SK-N-SH treated with all-trans-retinoic acid at 6 μM for 48 hours (cell line): ENCODE measurements at regions not wholly inside any gene's neighbourhood (a gene's known extent, or its start where the extent isn't known, plus 50 kb on each side); places are given as distances from the start of the nearest gene placed in this dataset.

Experiments
- ATAC-seq: fragments of 200-7000 bp; cut with Tn5 transposase; 3 replicates; pipeline ENCODE4 v1.9.1; 2020; ENCODE audit warnings: mild to moderate bottlenecking, moderate library complexity
- ARNTL ChIP-seq: fragments of 450-650 bp; formaldehyde crosslinking; IDR thresholded peaks from 2 replicates; pipeline ENCODE4 v1.5.0; 2020; ENCODE audit warnings: low read depth, mild to moderate bottlenecking, moderate library complexity, borderline replicate concordance
- CSDC2 ChIP-seq: fragments of 250-450 bp; sonication (Bioruptor Pico); IDR thresholded peaks from 2 replicates; pipeline ENCODE4 v1.5.0; 2020; ENCODE audit warnings: mild to moderate bottlenecking, moderate library complexity
- ESRRG ChIP-seq: fragments of 250-450 bp; sonication (Bioruptor Pico); IDR thresholded peaks from 2 replicates; pipeline ENCODE4 v1.6.1; 2021; ENCODE audit warnings: mild to moderate bottlenecking
- ISL1 ChIP-seq: fragments of 250-450 bp; sonication (Bioruptor Pico); IDR thresholded peaks from 2 replicates; pipeline ENCODE4 v2.1.2; 2022; ENCODE audit warnings: mild to moderate bottlenecking, moderate library complexity
- OSR1 ChIP-seq: fragments of 250-450 bp; sonication (Bioruptor Pico); IDR thresholded peaks from 2 replicates; pipeline ENCODE4 v1.8.0; 2022; ENCODE audit warnings: moderate library complexity, mild to moderate bottlenecking, inconsistent platforms
- PPARA ChIP-seq: fragments of 250-450 bp; sonication (Bioruptor Pico); IDR thresholded peaks from 2 replicates; pipeline ENCODE4 v1.5.0; 2020; ENCODE audit warnings: mild to moderate bottlenecking, borderline replicate concordance
- SNAI2 ChIP-seq: fragments of 250-450 bp; sonication (Bioruptor Pico); IDR thresholded peaks from 2 replicates; pipeline ENCODE4 v1.5.0; 2020; ENCODE audit warnings: mild to moderate bottlenecking, moderate library complexity
- TCF4 ChIP-seq: fragments of 250-450 bp; sonication (Bioruptor Pico); IDR thresholded peaks from 2 replicates; pipeline ENCODE4 v1.8.0; 2021; ENCODE audit warnings: mild to moderate bottlenecking, moderate library complexity, borderline replicate concordance
- TOX ChIP-seq: fragments of 250-450 bp; sonication (Bioruptor Pico); IDR thresholded peaks from 2 replicates; pipeline ENCODE4 v1.8.0; 2021; ENCODE audit warnings: mild to moderate bottlenecking, moderate library complexity, borderline replicate concordance
- ZC3H10 ChIP-seq: fragments of 250-450 bp; sonication (Bioruptor Pico); IDR thresholded peaks from 2 replicates; pipeline ENCODE4 v1.5.1; 2021; ENCODE audit warnings: mild to moderate bottlenecking, moderate library complexity
- ZFP3 ChIP-seq: fragments of 250-450 bp; sonication (Bioruptor Pico); IDR thresholded peaks from 2 replicates; pipeline ENCODE4 v1.5.0; 2020; ENCODE audit warnings: mild to moderate bottlenecking, moderate library complexity
- ZFP30 ChIP-seq: fragments of 450-650 bp; formaldehyde crosslinking; IDR thresholded peaks from 2 replicates; pipeline ENCODE4 v1.5.0; 2022; ENCODE audit warnings: mild to moderate bottlenecking, moderate library complexity
- ZNF565 ChIP-seq: fragments of 450-650 bp; formaldehyde crosslinking; conservative IDR thresholded peaks from 2 replicates; pipeline ENCODE4 v1.5.0; 2020; ENCODE audit warnings: low read depth, mild to moderate bottlenecking, moderate library complexity
- ZNF70 ChIP-seq: fragments of 450-650 bp; formaldehyde crosslinking; IDR thresholded peaks from 2 replicates; pipeline ENCODE4 v1.5.0; 2020; ENCODE audit warnings: mild to moderate bottlenecking, moderate library complexity
- ZNF8 ChIP-seq: fragments of 450-650 bp; formaldehyde crosslinking; IDR thresholded peaks from 2 replicates; pipeline ENCODE4 v1.5.0; 2020; ENCODE audit warnings: mild to moderate bottlenecking, moderate library complexity
- TF ChIP-seq, protein P1 (sequence below): fragments of 250-450 bp; sonication (Bioruptor Pico); IDR thresholded peaks from 2 replicates; pipeline ENCODE4 v1.5.0; 2020; ENCODE audit warnings: mild to moderate bottlenecking, moderate library complexity
- TF ChIP-seq, protein P2 (sequence below): fragments of 250-450 bp; sonication (Bioruptor Pico); IDR thresholded peaks from 2 replicates; pipeline ENCODE4 v1.5.1; 2021; ENCODE audit warnings: mild to moderate bottlenecking, moderate library complexity
- TF ChIP-seq, protein P3 (sequence below): fragments of 250-450 bp; sonication (Bioruptor Pico); IDR thresholded peaks from 2 replicates; pipeline ENCODE4 v1.8.0; 2020; ENCODE audit warnings: mild to moderate bottlenecking, moderate library complexity, borderline replicate concordance
- TF ChIP-seq, protein P4 (sequence below): fragments of 250-450 bp; sonication (Bioruptor Pico); IDR thresholded peaks from 2 replicates; pipeline ENCODE4 v1.5.1; 2020; ENCODE audit warnings: low read depth, mild to moderate bottlenecking, moderate library complexity

DNA sequence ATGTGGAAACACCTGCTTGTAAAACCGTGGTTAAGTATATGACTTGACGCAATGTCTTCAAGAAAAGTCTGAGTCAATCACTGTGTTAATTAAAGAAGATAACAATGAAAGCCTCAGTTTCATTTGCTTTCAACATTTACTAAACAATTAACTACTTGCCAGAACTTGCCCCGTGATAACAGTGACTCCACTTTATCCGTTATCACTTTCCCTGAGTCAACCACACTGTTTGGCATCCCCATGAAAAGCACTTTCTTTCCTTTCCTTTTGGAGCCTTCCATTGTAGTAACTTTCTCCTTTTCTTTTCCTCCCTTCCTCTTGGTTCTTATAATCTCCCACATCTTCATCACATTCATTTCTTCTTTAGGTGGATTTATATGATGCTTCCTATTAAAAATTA lies 435.1 kb upstream of the GOT2 start:
- no peak for ATAC-seq

DNA sequence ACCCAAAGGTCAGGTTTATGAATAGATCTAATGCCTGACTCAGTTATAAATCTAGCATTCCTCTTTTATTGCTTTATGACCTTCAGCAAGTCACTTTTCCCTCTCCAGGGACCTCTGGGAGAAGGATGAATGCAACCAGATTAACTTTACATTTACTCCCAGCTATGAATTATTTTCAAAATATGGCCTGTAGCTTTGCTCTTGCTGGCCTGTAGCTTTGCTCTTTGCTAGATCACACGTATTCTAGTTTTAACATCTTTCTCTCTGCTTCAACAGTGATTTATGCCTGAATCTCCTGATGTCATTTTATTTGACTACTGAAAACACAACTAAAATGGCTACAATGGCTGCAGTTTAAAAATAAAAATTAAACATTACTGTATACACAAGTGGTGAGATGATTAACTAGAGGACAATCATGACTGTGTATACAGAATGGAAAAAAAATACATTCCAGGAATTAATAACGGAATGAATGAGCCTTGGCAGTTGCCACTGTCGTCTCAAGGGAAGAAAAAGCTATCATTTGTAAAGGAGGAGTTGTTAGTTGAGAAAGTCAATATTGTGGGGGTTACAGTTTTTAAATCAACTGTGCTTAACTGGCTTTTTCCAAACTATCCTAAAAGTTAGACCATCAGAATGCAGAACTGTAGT lies 434.5 kb upstream of the GOT2 start:
- ATAC-seq = no peak
- TF ChIP-seq ZC3H10 (CRISPR knock-in tag) (no peak), PPARA (no peak), ZNF8 (CRISPR knock-in tag) (no peak), ZFP30 (CRISPR knock-in tag) (no peak), ARNTL (CRISPR knock-in tag) (no peak), ZNF70 (no peak), ISL1 (CRISPR knock-in tag) (no peak), ZFP3 (CRISPR knock-in tag) (no peak), ESRRG (no peak), TCF4 (CRISPR knock-in tag) (no peak), OSR1 (CRISPR knock-in tag) (no peak), TOX (CRISPR knock-in tag) (no peak), ZNF565 (CRISPR knock-in tag) (no peak)
- TF ChIP-seq, protein P1, sequence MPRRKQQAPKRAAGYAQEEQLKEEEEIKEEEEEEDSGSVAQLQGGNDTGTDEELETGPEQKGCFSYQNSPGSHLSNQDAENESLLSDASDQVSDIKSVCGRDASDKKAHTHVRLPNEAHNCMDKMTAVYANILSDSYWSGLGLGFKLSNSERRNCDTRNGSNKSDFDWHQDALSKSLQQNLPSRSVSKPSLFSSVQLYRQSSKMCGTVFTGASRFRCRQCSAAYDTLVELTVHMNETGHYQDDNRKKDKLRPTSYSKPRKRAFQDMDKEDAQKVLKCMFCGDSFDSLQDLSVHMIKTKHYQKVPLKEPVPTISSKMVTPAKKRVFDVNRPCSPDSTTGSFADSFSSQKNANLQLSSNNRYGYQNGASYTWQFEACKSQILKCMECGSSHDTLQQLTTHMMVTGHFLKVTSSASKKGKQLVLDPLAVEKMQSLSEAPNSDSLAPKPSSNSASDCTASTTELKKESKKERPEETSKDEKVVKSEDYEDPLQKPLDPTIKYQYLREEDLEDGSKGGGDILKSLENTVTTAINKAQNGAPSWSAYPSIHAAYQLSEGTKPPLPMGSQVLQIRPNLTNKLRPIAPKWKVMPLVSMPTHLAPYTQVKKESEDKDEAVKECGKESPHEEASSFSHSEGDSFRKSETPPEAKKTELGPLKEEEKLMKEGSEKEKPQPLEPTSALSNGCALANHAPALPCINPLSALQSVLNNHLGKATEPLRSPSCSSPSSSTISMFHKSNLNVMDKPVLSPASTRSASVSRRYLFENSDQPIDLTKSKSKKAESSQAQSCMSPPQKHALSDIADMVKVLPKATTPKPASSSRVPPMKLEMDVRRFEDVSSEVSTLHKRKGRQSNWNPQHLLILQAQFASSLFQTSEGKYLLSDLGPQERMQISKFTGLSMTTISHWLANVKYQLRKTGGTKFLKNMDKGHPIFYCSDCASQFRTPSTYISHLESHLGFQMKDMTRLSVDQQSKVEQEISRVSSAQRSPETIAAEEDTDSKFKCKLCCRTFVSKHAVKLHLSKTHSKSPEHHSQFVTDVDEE (CRISPR knock-in tag) = no peak
- TF ChIP-seq, protein P2, sequence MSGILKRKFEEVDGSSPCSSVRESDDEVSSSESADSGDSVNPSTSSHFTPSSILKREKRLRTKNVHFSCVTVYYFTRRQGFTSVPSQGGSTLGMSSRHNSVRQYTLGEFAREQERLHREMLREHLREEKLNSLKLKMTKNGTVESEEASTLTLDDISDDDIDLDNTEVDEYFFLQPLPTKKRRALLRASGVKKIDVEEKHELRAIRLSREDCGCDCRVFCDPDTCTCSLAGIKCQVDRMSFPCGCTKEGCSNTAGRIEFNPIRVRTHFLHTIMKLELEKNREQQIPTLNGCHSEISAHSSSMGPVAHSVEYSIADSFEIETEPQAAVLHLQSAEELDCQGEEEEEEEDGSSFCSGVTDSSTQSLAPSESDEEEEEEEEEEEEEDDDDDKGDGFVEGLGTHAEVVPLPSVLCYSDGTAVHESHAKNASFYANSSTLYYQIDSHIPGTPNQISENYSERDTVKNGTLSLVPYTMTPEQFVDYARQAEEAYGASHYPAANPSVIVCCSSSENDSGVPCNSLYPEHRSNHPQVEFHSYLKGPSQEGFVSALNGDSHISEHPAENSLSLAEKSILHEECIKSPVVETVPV (CRISPR knock-in tag) = no peak

More for the DNA sequence above, 435.1 kb upstream of the GOT2 start:
- TF ChIP-seq, protein P2 (CRISPR knock-in tag) = no peak
- TF ChIP-seq, protein P3, sequence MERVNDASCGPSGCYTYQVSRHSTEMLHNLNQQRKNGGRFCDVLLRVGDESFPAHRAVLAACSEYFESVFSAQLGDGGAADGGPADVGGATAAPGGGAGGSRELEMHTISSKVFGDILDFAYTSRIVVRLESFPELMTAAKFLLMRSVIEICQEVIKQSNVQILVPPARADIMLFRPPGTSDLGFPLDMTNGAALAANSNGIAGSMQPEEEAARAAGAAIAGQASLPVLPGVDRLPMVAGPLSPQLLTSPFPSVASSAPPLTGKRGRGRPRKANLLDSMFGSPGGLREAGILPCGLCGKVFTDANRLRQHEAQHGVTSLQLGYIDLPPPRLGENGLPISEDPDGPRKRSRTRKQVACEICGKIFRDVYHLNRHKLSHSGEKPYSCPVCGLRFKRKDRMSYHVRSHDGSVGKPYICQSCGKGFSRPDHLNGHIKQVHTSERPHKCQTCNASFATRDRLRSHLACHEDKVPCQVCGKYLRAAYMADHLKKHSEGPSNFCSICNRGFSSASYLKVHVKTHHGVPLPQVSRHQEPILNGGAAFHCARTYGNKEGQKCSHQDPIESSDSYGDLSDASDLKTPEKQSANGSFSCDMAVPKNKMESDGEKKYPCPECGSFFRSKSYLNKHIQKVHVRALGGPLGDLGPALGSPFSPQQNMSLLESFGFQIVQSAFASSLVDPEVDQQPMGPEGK (CRISPR knock-in tag) = no peak
- TF ChIP-seq, protein P4, sequence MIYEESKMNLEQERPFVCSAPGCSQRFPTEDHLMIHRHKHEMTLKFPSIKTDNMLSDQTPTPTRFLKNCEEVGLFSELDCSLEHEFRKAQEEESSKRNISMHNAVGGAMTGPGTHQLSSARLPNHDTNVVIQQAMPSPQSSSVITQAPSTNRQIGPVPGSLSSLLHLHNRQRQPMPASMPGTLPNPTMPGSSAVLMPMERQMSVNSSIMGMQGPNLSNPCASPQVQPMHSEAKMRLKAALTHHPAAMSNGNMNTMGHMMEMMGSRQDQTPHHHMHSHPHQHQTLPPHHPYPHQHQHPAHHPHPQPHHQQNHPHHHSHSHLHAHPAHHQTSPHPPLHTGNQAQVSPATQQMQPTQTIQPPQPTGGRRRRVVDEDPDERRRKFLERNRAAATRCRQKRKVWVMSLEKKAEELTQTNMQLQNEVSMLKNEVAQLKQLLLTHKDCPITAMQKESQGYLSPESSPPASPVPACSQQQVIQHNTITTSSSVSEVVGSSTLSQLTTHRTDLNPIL (CRISPR knock-in tag) = no peak
- TF ChIP-seq TOX (CRISPR knock-in tag) = no peak
- TF ChIP-seq ZNF70 = no peak
- TF ChIP-seq ZC3H10 (CRISPR knock-in tag) = no peak
- TF ChIP-seq ZNF8 (CRISPR knock-in tag) = no peak
- no peak for TF ChIP-seq TCF4 (CRISPR knock-in tag)
- TF ChIP-seq ZNF565 (CRISPR knock-in tag) = no peak
- TF ChIP-seq ESRRG = no peak
- TF ChIP-seq PPARA = no peak
- no peak for TF ChIP-seq CSDC2 (CRISPR knock-in tag)
- TF ChIP-seq SNAI2 (CRISPR knock-in tag) = no peak
- no peak for TF ChIP-seq ZFP30 (CRISPR knock-in tag)
- TF ChIP-seq ARNTL (CRISPR knock-in tag) = no peak
- no peak for TF ChIP-seq ZFP3 (CRISPR knock-in tag)

DNA sequence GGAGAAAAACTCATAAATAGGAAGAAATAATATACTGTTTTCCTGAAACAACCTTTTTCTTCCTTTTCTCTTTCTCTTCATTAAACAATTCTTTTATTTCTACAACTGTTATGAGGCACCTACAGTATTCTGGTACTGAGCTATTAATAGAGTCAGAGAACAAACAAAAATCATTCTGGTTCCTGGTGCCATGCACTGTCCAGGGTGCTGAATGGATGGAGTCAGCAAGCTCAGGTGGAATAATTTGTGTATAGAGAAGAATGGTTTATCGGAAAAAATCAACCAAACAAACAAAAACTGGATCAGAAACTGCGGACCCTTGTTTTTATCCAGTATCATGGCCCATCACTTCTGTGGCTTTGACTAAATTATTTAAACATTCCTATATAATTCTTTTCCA lies 430.3 kb upstream of the GOT2 start:
- no peak for ATAC-seq
- TF ChIP-seq, protein P2 (CRISPR knock-in tag) = no peak
- TF ChIP-seq, protein P1 (CRISPR knock-in tag) = no peak
- TF ChIP-seq TOX (CRISPR knock-in tag) (no peak), CSDC2 (CRISPR knock-in tag) (no peak), ZC3H10 (CRISPR knock-in tag) (no peak)
